ENCODE measurements at regions not wholly inside any gene's neighbourhood (a gene's known extent, or its start where the extent isn't known, plus 50 kb on each side); places are given as distances from the start of the nearest gene placed in this dataset.

GRCh38 chr3:159860269-159861116 lies 128.1 kb upstream of the IL12A start:
- no peak for TF ChIP-seq MYC (IDR thresholded peaks at IDR 0.05; ENCODE audit: low read depth, low read length)
- TF ChIP-seq, protein P1, sequence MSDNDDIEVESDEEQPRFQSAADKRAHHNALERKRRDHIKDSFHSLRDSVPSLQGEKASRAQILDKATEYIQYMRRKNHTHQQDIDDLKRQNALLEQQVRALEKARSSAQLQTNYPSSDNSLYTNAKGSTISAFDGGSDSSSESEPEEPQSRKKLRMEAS (IDR thresholded peaks at IDR 0.05; ENCODE audit: low read depth, low read length), result no peak
- TF ChIP-seq CTCF (IDR thresholded peaks at IDR 0.05; ENCODE audit: low read depth, low read length), result no peak
- no peak for TF ChIP-seq POLR2A (IDR thresholded peaks at IDR 0.05; ENCODE audit: extremely low read depth, insufficient read length)
- DNase-seq (ENCODE audit: low read depth), result peak; percentile 7
- H3K4me3 ChIP-seq (ENCODE audit: low read depth, low read length), result no peak overlapping the region

- no peak for DNase-seq (ENCODE audit: low read depth)
- TF ChIP-seq POLR2A (IDR thresholded peaks at IDR 0.05; ENCODE audit: extremely low read depth, insufficient read length), result no peak
- no peak for TF ChIP-seq CTCF (IDR thresholded peaks at IDR 0.05; ENCODE audit: low read depth, low read length)
- H3K4me3 ChIP-seq (ENCODE audit: low read depth, low read length), result no peak overlapping the region
These were observed 127.2 kb upstream of the IL12A start for GRCh38 chr3:159861369-159861987.

- TF ChIP-seq, protein P1 (IDR thresholded peaks at IDR 0.05; ENCODE audit: low read depth, low read length), result no peak
- TF ChIP-seq CTCF (IDR thresholded peaks at IDR 0.05; ENCODE audit: low read depth, low read length), result no peak
- no peak for TF ChIP-seq POLR2A (IDR thresholded peaks at IDR 0.05; ENCODE audit: extremely low read depth, insufficient read length)
- no peak for TF ChIP-seq MYC (IDR thresholded peaks at IDR 0.05; ENCODE audit: low read depth, low read length)
- no peak for DNase-seq (ENCODE audit: low read depth)
- no peak overlapping the region for H3K4me3 ChIP-seq (ENCODE audit: low read depth, low read length)
These were observed 123.5 kb upstream of the IL12A start for GRCh38 chr3:159865041-159865579.

GRCh38 chr3:159866201-159866746 lies 122.4 kb upstream of the IL12A start:
- TF ChIP-seq POLR2A (IDR thresholded peaks at IDR 0.05; ENCODE audit: extremely low read depth, insufficient read length) (no peak), CTCF (IDR thresholded peaks at IDR 0.05; ENCODE audit: low read depth, low read length) (no peak), MYC (IDR thresholded peaks at IDR 0.05; ENCODE audit: low read depth, low read length) (no peak)
- TF ChIP-seq, protein P1 (IDR thresholded peaks at IDR 0.05; ENCODE audit: low read depth, low read length), result no peak
- DNase-seq (ENCODE audit: low read depth), result no peak

DNA sequence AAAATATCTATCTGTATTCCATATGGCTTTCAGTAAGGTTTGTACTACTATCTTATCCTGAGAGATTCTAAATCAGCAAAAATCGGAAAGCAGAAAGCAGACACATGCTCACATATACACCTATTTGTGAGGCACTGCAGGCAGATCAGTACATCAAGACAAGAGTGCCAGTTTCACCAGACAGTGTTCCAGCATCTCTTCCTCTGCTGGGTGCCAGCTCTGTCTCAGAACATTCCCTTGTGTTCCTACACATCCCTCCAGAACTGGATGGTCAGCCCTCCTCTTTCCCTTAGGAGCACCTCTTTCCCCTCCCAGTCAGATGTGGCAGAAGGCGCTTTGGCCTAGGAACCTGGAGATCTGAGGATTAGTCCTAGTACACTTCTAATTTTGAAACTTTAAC lies 121.3 kb upstream of the IL12A start:
- no peak for DNase-seq (ENCODE audit: low read depth)
- TF ChIP-seq MYC (IDR thresholded peaks at IDR 0.05; ENCODE audit: low read depth, low read length), result no peak
- TF ChIP-seq POLR2A (IDR thresholded peaks at IDR 0.05; ENCODE audit: extremely low read depth, insufficient read length), result no peak
- TF ChIP-seq CTCF (IDR thresholded peaks at IDR 0.05; ENCODE audit: low read depth, low read length), result no peak
- TF ChIP-seq, protein P1 (IDR thresholded peaks at IDR 0.05; ENCODE audit: low read depth, low read length), result no peak
- H3K4me3 ChIP-seq (ENCODE audit: low read depth, low read length), result no peak overlapping the region

More at GRCh38 chr3:159866201-159866746, 122.4 kb upstream of the IL12A start:
- H3K4me3 ChIP-seq (ENCODE audit: low read depth, low read length), result no peak overlapping the region

All from NB4 (cell line).